GM21576 (cell line): ENCODE measurements at regions not wholly inside any gene's neighbourhood (a gene's known extent, or its start where the extent isn't known, plus 50 kb on each side); places are given as distances from the start of the nearest gene placed in this dataset.
"Not testable (repeated sequence)": the region's sequence is repeated elsewhere in the genome, so short reads cannot be mapped to it uniquely, and the experiment has no call there.

Experiments used
- ATAC-seq: cut with Tn5 transposase; IDR thresholded peaks from one replicate; pipeline ENCODE4 v1.9.1; 2021; ENCODE audit warnings: mild to moderate bottlenecking, moderate library complexity; ENCODE audit not compliant: unreplicated experiment

GRCh38 chr14:105620865-105621471 is 94.6 kb downstream of the TMEM121 start:
- ATAC-seq = not testable (repeated sequence)

GRCh38 chr14:105621479-105622328 is 95.3 kb downstream of the TMEM121 start:
- not testable (repeated sequence) for ATAC-seq

- ATAC-seq = no peak
These were observed 96.1 kb downstream of the TMEM121 start for GRCh38 chr14:105622329-105622955.

GRCh38 chr14:105623178-105623577 is 96.8 kb downstream of the TMEM121 start:
- not testable (repeated sequence) for ATAC-seq

GRCh38 chr14:105624346-105624745 is 98.0 kb downstream of the TMEM121 start:
- not testable (repeated sequence) for ATAC-seq

- ATAC-seq = not testable (repeated sequence)
These were observed 98.5 kb downstream of the TMEM121 start for GRCh38 chr14:105624749-105625434.

GRCh38 chr14:105625448-105625847 is 99.1 kb downstream of the TMEM121 start:
- not testable (repeated sequence) for ATAC-seq

- not testable (repeated sequence) for ATAC-seq
These were observed 99.7 kb downstream of the TMEM121 start for GRCh38 chr14:105626111-105626510.

- ATAC-seq = not testable (repeated sequence)
These were observed 100.3 kb downstream of the TMEM121 start for GRCh38 chr14:105626651-105627050.

- ATAC-seq = not testable (repeated sequence)
These were observed 100.9 kb downstream of the TMEM121 start for GRCh38 chr14:105627287-105627686.

- no peak for ATAC-seq
These were observed 101.3 kb downstream of the TMEM121 start for GRCh38 chr14:105627701-105628100.

- ATAC-seq = not testable (repeated sequence)
These were observed 101.7 kb downstream of the TMEM121 start for GRCh38 chr14:105628126-105628525.

GRCh38 chr14:105628531-105629067 is 102.2 kb downstream of the TMEM121 start:
- ATAC-seq = not testable (repeated sequence)

- ATAC-seq = not testable (repeated sequence)
These were observed 102.9 kb downstream of the TMEM121 start for GRCh38 chr14:105629091-105629885.

GRCh38 chr14:105629886-105630215 is 103.5 kb downstream of the TMEM121 start:
- ATAC-seq = no peak

- not testable (repeated sequence) for ATAC-seq
These were observed 104.0 kb downstream of the TMEM121 start for GRCh38 chr14:105630293-105630934.

GRCh38 chr14:105630935-105631779 is 104.8 kb downstream of the TMEM121 start:
- not testable (repeated sequence) for ATAC-seq

- ATAC-seq = no peak
These were observed 105.6 kb downstream of the TMEM121 start for GRCh38 chr14:105632010-105632409.

GRCh38 chr14:105633596-105633995 is 107.2 kb downstream of the TMEM121 start:
- ATAC-seq = not testable (repeated sequence)
